ENCODE measurements at regions not wholly inside any gene's neighbourhood (a gene's known extent, or its start where the extent isn't known, plus 50 kb on each side); places are given as distances from the start of the nearest gene placed in this dataset.

- Mint-ChIP-seq H3K4me3 (no peak overlapping the region), H3K36me3 (ENCODE audit: low read depth) (no peaks in the 10 kb centered on the region), H3K4me1 (no peaks in the 10 kb centered on the region), H3K9me3 (no peaks in the 10 kb centered on the region), H3K27ac (no peak overlapping the region), H3K27me3 (no peaks in the 10 kb centered on the region)
- DNase-seq (no peak), ATAC-seq (ENCODE audit: low read depth) (no peak)
- ChIA-PET CTCF (no interaction called here), POLR2A (no interaction called here)
- intact Hi-C loops (cut with micrococcal nuclease), result no loop called here
- TF ChIP-seq, protein P1, sequence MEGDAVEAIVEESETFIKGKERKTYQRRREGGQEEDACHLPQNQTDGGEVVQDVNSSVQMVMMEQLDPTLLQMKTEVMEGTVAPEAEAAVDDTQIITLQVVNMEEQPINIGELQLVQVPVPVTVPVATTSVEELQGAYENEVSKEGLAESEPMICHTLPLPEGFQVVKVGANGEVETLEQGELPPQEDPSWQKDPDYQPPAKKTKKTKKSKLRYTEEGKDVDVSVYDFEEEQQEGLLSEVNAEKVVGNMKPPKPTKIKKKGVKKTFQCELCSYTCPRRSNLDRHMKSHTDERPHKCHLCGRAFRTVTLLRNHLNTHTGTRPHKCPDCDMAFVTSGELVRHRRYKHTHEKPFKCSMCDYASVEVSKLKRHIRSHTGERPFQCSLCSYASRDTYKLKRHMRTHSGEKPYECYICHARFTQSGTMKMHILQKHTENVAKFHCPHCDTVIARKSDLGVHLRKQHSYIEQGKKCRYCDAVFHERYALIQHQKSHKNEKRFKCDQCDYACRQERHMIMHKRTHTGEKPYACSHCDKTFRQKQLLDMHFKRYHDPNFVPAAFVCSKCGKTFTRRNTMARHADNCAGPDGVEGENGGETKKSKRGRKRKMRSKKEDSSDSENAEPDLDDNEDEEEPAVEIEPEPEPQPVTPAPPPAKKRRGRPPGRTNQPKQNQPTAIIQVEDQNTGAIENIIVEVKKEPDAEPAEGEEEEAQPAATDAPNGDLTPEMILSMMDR (IDR thresholded peaks at IDR 0.05), result no peak
Measured at GRCh38 chr1:177439301-177439700, 268.5 kb downstream of the BRINP2 start.

- H3K27me3 Mint-ChIP-seq, result no peaks in the 10 kb centered on the region
- intact Hi-C loops (cut with micrococcal nuclease), result no loop called here
- no peak overlapping the region for H3K4me3 Mint-ChIP-seq
- ATAC-seq (ENCODE audit: low read depth), result no peak
- ChIA-PET POLR2A (no interaction called here), CTCF (no interaction called here)
- no peaks in the 10 kb centered on the region for H3K36me3 Mint-ChIP-seq (ENCODE audit: low read depth)
- DNase-seq, result no peak
- H3K27ac Mint-ChIP-seq, result no peak overlapping the region
- H3K9me3 Mint-ChIP-seq, result no peaks in the 10 kb centered on the region
- TF ChIP-seq, protein P1 (IDR thresholded peaks at IDR 0.05), result no peak
- H3K4me1 Mint-ChIP-seq, result no peaks in the 10 kb centered on the region
Measured at GRCh38 chr1:177435364-177435763, 264.6 kb downstream of the BRINP2 start.

DNA sequence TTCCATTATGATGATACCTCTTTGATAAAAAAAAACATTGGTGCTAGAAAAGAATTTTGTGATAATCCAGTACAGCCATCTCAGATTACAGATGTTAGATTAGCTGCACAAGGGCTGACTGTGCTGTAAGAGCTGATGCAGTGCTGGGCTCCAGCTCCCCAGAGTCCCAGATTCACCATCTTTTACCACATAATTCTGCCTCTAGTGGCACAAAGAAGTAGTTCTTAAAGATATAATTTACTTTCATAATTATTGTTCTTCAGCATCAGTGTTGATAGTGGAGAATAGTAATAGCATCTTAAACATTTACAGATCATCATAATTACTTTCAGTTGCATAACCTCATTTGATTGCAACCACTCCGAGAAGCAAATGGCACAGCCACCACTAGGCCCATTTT lies 262.1 kb downstream of the BRINP2 start:
- Mint-ChIP-seq H3K9me3 (no peaks in the 10 kb centered on the region), H3K27me3 (no peaks in the 10 kb centered on the region), H3K27ac (no peak overlapping the region), H3K4me3 (no peak overlapping the region), H3K4me1 (no peaks in the 10 kb centered on the region), H3K36me3 (ENCODE audit: low read depth) (no peaks in the 10 kb centered on the region)
- no peak for ATAC-seq (ENCODE audit: low read depth)
- TF ChIP-seq, protein P1 (IDR thresholded peaks at IDR 0.05), result no peak
- ChIA-PET POLR2A (no interaction called here), CTCF (no interaction called here)
- intact Hi-C loops (cut with micrococcal nuclease), result no loop called here
- no peak for DNase-seq

- ChIA-PET CTCF (no interaction called here), POLR2A (no interaction called here)
- intact Hi-C loops (cut with micrococcal nuclease), result no loop called here
- Mint-ChIP-seq H3K27ac (no peak overlapping the region), H3K36me3 (ENCODE audit: low read depth) (no peaks in the 10 kb centered on the region), H3K27me3 (no peaks in the 10 kb centered on the region), H3K9me3 (no peaks in the 10 kb centered on the region), H3K4me1 (no peaks in the 10 kb centered on the region), H3K4me3 (no peak overlapping the region)
- TF ChIP-seq, protein P1 (IDR thresholded peaks at IDR 0.05), result no peak
- DNase-seq (no peak), ATAC-seq (ENCODE audit: low read depth) (no peak)
Measured at GRCh38 chr1:177431123-177431522, 260.4 kb downstream of the BRINP2 start.

- DNase-seq (no peak), ATAC-seq (ENCODE audit: low read depth) (no peak)
- POLR2A ChIA-PET, result no interaction called here
- H3K4me3 Mint-ChIP-seq, result no peak overlapping the region
- no peaks in the 10 kb centered on the region for H3K36me3 Mint-ChIP-seq (ENCODE audit: low read depth)
- no peak overlapping the region for H3K27ac Mint-ChIP-seq
- H3K27me3 Mint-ChIP-seq, result no peaks in the 10 kb centered on the region
- intact Hi-C loops (cut with micrococcal nuclease), result no loop called here
- H3K9me3 Mint-ChIP-seq, result no peaks in the 10 kb centered on the region
- CTCF ChIA-PET, result no interaction called here
- H3K4me1 Mint-ChIP-seq, result no peaks in the 10 kb centered on the region
- TF ChIP-seq, protein P1 (IDR thresholded peaks at IDR 0.05), result no peak
Measured at GRCh38 chr1:177429234-177429633, 258.5 kb downstream of the BRINP2 start.
